NCI-H748 (cell line): ENCODE measurements at regions not wholly inside any gene's neighbourhood (a gene's known extent, or its start where the extent isn't known, plus 50 kb on each side); places are given as distances from the start of the nearest gene placed in this dataset.
"Not testable (repeated sequence)": the region's sequence is repeated elsewhere in the genome, so short reads cannot be mapped to it uniquely, and the experiment has no call there.

Experiments used
- DNase-seq: peaks from one replicate; lab custom pipeline; 2025; ENCODE audit not compliant: unreplicated experiment; lab: John Stamatoyannopoulos, UW

DNA sequence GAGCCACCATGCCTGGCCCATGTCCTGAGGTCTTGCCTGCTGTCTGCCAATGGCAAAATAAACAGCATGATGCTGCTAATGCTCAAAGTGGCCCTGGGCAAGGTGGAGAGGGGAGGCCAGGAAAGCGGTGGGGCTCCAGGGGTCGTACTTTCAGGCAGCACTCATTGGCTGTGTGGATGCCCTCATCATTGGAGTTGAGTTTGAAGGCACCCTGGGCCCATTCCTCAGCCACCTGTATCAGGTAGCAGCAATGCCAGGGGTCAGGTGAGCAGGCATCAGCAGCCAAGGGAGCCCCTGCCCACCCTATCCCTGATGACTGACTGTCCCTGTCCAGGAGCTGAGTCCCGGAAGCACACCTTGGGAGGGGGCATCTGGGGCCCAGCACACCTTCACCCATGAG is 902.5 kb upstream of the ZNF722 start:
- no peak for DNase-seq

GRCh38 chr7:63104666-63105065 is 894.0 kb upstream of the ZNF722 start:
- DNase-seq: no peak

DNA sequence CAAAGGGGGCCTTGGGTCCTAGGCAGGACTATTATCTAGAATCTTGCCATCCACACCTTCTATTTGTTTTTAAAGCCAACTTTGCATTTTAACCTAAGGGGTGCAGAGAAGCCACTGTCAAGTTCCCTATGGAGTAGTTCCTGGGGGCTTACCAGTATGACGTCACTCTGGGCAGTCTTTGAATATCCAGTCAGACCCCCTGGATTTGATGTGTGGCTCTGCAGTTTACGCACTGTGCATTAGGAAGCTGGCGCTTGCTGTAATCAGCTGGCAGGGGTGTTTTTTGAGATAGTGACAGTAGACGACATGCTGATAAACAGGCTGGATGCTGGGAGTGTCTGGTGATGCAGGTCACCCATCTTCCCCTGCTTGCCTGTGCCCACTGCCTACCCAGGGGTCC is 892.7 kb upstream of the ZNF722 start:
- no peak for DNase-seq

DNA sequence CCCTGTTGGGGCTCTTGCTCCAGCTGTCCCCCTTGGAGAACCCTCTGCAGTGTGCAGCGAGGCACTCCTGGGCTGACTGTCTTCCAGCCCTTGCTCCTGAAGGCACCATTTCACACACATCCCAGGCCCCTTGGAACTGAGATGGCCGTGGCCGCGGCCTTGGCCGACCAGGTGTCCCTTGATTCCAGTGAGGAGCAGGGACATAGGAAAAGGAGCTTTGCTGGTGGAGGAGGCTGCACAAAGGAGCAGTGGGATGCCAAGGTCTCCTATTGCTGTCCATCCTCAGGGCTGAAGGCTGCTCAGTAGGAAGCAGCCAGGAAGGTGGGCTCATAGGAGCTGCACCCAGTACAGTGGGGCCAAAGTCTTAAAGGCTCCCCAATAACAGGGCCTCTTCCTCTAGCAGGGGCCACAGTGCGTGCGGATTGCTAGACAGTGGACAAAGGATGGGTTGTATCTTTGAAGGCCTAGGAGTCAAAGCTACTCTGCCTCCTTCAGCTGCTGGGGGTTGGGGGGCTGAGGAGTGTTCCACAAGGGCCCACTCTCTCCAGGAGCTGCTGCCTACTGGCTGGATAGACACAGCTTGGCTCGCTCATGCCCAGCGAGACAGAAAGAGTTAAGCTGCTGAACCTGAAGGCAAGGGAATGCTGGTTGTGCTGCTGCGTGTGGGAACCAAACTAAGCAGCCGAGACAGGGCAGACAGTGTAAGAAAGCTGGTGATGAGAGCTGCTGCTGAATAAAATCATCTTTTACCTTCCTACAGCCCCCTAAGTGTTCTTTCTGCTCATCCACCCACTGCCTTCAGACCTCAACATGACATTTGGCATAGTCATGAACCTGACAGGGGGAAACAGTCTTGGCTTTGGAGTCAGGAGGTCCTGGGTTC is 891.9 kb upstream of the ZNF722 start:
- no peak for DNase-seq

- DNase-seq: not testable (repeated sequence)
Measured at GRCh38 chr7:63111511-63111910, 887.1 kb upstream of the ZNF722 start.

DNA sequence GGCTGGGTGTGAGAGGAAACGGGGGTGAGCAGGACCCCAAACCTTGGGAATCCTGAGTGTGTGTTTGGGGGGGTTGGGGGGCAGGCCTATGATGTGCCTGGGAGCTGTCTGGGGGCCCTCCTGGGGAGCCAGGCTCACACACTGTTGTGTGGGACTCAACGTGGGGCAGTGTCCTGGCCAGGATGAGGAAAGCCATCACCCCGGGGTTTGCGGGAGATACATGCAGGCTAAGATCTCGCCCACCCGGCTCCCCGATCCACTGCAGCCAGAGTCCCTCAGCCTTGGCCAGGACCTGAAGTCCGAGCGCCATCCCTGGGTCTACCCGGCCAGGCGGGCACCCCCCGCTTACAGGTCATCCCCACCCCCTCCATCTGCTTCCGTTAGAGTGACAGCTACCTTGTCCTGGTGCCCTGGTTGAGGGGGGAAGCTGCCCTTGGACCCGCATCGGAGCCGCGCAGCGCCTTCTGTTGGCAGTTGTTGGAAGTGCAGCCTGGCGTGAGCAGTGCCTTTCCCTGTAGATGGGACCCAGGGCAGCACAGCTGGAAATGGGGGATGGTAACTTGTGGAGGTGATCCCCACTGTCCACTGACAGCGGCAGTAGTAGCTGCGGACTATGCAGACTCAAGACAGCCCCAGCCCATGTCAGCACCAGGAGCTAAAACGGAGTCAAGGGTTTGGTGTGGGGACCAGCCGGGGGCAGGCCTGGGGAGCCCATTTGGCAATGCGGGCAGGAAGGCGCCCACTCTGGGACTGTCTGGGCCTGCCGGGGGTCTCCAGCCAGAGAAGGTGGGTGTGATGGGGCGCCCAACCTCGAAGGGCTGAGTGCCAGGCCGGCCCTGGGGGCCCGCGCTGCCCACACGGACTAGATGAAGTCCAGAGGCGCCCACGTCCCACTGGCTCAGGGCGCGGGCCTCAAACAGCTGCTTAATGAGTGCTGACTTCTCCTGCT is 885.6 kb upstream of the ZNF722 start:
- DNase-seq: no peak

DNA sequence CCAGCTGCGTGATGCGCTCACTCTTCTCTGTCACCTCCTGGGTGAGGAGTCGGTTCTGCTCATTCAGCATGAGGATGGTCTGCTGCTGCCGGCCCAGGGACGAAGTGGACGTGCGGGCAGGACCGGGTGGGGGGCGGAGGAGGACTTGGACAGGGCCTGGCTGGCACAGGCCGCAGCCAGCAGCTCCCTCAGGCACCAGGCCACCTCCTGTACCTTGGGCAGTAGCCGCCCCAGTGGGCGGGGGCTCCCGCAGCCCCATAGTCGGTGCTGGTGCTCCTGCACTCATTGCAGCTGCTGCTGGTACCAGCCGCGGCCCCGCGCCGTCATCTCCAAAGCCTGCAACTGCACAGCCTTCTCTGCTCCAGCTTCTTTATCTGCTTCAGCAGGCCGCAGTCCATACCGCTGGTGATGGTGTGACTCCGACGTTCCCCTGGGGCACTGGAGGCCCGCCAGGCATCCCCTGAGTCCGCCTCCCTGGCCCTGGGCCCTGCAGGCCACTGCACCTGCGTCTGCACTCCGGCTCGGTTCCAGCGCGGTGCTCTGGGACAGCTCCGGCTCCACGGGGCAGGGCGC is 884.9 kb upstream of the ZNF722 start:
- no peak for DNase-seq

DNA sequence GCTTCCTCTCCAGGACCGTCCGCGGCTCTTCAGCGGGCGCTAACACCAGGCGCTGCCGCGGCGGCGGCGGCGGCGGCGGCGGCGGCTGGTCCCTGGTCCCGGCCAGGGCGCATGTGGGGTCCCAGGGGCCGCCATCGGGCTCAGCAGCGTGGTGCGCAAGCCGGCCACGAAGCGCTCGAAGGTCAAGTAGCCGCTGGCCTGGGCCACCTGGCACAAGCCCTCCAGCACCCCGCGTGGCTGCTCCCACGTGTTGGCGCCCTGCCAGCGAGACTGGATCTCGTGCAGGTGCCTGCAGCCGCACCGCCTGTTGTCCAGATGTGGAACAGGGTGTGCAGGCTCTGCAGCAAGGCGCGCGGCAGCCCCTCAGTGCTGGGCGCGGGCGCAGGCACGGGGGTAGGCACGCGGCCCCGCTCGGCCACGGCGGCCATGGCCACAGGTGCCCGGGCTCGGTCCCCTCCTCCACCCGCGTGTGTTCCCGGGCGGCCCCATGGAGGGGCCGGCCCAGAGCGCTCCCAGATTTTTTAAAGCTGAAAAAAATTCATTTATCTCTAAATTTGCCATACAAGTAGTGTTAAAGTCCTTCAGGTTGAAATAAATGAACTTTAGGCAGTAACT is 884.2 kb upstream of the ZNF722 start:
- DNase-seq: no peak
